AG04450 (cell line): ENCODE measurements at regions not wholly inside any gene's neighbourhood (a gene's known extent, or its start where the extent isn't known, plus 50 kb on each side); places are given as distances from the start of the nearest gene placed in this dataset.

ENCODE experiments used
- CTCF ChIA-PET: fragments of 300-600, 350-600 bp; formaldehyde crosslinking; extraction: SDS; loops from one replicate; lab custom pipeline; 2022; ENCODE audit warnings: antibody characterized with exemption, inconsistent platforms; lab: Charles Lee
- POLR2A ChIA-PET: fragments of 350-600 bp; formaldehyde crosslinking; extraction: SDS; loops from one replicate; lab custom pipeline; 2021; ENCODE audit warnings: antibody characterized with exemption, inconsistent platforms; lab: Yijun Ruan, JAX
- DNase-seq: peaks from one replicate; pipeline ENCODE4 v3.0.0-alpha.2; 2011; ENCODE audit warnings: low read depth, low spot score
- H3K27ac ChIP-seq: one replicate; pipeline ENCODE4 v1.5.1; 2012; ENCODE audit warnings: low read depth, low read length, control low read depth
- H3K27me3 ChIP-seq: one replicate; pipeline ENCODE4 v1.6.0; 2012; ENCODE audit warnings: low read length; ENCODE audit not compliant: control insufficient read depth, insufficient read depth
- H3K4me3 ChIP-seq: 2 replicates; pipeline ENCODE4 v1.5.1; 2011; ENCODE audit warnings: mild to moderate bottlenecking, low read depth, low read length, control low read depth
- H3K9me3 ChIP-seq: 2 replicates; pipeline ENCODE4 v1.5.1; 2012; ENCODE audit warnings: low read length; ENCODE audit not compliant: control insufficient read depth, insufficient read depth
- TF ChIP-seq, protein P1 (sequence below): IDR thresholded peaks from 2 replicates; pipeline ENCODE4 v1.5.1; 2011; ENCODE audit warnings: low read depth, low read length, control low read depth, inconsistent platforms

DNA sequence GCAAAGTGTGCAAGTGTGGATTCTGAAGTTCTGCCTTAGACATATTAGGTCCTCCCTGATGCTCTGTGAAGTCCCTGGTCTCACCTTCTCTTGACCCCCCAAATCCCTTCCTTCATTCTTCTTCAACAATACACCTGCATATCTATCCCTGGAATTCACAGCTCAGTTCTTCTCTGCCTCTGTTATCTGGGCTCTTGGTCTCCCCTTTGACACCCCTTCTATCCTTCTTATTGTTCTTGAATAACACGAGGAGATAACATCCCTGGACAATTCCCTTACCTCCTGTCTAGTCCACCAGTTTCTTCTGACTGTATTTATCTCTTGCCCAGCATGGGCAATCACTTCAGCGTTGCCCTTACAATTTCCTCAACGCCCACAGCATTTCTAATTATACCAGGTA is 104.8 kb upstream of the ATG10 start:
- H3K27ac ChIP-seq = no peak overlapping the region
- TF ChIP-seq, protein P1, sequence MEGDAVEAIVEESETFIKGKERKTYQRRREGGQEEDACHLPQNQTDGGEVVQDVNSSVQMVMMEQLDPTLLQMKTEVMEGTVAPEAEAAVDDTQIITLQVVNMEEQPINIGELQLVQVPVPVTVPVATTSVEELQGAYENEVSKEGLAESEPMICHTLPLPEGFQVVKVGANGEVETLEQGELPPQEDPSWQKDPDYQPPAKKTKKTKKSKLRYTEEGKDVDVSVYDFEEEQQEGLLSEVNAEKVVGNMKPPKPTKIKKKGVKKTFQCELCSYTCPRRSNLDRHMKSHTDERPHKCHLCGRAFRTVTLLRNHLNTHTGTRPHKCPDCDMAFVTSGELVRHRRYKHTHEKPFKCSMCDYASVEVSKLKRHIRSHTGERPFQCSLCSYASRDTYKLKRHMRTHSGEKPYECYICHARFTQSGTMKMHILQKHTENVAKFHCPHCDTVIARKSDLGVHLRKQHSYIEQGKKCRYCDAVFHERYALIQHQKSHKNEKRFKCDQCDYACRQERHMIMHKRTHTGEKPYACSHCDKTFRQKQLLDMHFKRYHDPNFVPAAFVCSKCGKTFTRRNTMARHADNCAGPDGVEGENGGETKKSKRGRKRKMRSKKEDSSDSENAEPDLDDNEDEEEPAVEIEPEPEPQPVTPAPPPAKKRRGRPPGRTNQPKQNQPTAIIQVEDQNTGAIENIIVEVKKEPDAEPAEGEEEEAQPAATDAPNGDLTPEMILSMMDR = no peak
- CTCF ChIA-PET = no interaction called here
- no peaks in the 10 kb centered on the region for H3K9me3 ChIP-seq
- H3K27me3 ChIP-seq = no peaks in the 10 kb centered on the region
- DNase-seq = no peak
- POLR2A ChIA-PET = no interaction called here
- no peak overlapping the region for H3K4me3 ChIP-seq

DNA sequence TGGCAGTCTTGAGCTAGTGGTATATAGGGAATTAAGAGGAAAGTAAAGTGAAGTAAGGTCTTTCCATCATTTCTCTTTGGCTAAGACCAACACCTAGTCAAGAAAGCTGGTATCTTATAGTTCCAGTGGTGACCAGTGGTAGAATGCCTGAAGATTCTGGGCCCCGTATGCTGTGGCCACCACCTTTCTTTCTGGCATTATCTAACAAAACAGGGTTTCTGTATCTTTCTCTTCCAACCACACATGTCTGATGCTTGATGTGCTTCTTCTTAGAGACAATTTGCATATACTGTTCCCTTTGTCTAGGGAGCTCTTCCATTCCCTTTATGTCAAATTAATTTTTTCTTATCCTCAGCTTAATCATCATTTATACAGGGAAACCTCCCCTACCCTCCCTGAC is 109.9 kb upstream of the SSBP2 start:
- H3K9me3 ChIP-seq = no peaks in the 10 kb centered on the region
- H3K4me3 ChIP-seq = no peak overlapping the region
- no peak for DNase-seq
- TF ChIP-seq, protein P1 = no peak
- H3K27ac ChIP-seq = no peak overlapping the region
- POLR2A ChIA-PET = no interaction called here
- H3K27me3 ChIP-seq = no peaks in the 10 kb centered on the region
- CTCF ChIA-PET = interaction anchor here (0.7 kb wide), 1 partner anchor 305 kb away, joined by 3 read pairs; no protein-coding TSS in a partner anchor

DNA sequence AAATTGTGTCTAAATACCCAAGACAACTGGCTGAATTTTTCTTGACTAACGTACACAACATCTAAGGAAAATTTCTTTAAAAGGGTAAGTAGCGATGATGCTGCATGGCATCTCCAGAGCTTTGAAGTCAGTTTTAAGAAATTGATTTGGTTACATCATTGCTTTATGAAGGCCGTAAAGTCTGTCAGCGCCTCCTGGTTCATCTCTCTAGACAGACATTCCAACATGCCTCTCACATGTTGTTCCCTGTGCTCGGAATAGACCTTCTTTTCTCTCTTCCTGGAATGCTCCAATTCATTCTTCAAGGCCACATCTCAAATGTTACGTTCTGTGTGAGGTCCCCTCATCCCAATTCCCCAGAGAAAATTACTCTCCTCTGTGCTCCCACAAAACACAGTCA is 108.7 kb upstream of the SSBP2 start:
- CTCF ChIA-PET = no interaction called here

DNA sequence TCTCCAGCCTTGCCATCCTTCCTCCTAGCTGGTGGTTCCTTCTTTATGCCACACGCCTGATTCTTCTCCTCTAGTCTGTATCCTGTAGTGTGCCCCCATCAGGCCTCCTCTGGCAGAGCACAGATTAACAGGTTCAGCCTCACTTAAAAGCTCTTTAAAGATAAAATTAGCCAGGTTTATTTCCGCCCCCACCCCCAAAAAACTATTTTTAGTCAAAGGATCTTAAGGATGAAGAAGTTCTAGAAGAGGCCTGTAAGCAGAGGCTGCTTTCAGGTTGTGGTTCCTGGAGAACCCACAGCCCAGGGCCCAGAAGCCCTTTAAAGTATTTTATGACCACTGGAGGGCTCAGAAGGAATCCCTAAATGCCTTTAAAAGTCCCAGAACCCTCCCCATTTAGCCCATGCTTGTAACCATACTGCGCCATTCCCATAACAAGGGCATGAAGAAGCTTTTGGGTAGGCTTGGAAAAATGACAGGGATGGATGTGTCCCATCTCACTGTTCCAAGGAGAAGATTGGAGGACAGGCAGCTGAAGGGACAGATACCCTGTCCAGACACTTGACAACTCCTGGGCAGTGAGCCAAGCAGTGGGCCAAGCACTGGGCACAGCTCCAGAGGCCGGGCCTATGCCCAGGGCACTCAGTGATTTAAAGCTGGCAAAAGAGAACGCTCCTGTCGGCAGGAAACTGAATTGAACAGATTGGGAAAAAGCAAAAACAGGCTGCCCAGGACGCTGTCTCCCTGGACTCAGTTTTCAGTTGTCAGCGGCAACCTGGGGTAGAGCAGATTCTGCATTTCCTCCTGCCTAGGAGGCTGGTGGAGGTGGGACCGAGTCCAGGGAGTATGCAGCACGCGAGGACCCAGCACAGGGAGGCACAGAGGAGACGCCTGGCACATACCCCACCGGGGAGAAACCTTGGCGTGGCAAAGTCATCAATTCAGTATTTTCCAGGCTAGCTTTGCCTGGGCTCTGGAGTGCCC is 106.3 kb upstream of the SSBP2 start:
- TF ChIP-seq, protein P1 = peak; percentile 4; the same call in 1 of the 2 replicates
- H3K27me3 ChIP-seq = no peaks in the 10 kb centered on the region
- POLR2A ChIA-PET = interaction anchor here (0.7 kb wide), 1 partner anchor 421 kb away, joined by 3 read pairs; no protein-coding TSS in a partner anchor
- H3K9me3 ChIP-seq = no peaks in the 10 kb centered on the region
- no peak for DNase-seq
- H3K27ac ChIP-seq = peak overlapping the region; percentile 2
- CTCF ChIA-PET = interaction anchor here (0.6 to 3.9 kb wide), 14 partner anchors 12 to 1288 kb away, joined by 3 to 27 read pairs (median 4); partner anchors contain the start of gene SSBP2
- H3K4me3 ChIP-seq = no peak overlapping the region

More for the DNA sequence above, 108.7 kb upstream of the SSBP2 start:
- no peaks in the 10 kb centered on the region for H3K9me3 ChIP-seq
- no peak overlapping the region for H3K27ac ChIP-seq
- no peaks in the 10 kb centered on the region for H3K27me3 ChIP-seq
- TF ChIP-seq, protein P1 = no peak
- H3K4me3 ChIP-seq = no peak overlapping the region
- POLR2A ChIA-PET = no interaction called here
- DNase-seq = no peak

DNA sequence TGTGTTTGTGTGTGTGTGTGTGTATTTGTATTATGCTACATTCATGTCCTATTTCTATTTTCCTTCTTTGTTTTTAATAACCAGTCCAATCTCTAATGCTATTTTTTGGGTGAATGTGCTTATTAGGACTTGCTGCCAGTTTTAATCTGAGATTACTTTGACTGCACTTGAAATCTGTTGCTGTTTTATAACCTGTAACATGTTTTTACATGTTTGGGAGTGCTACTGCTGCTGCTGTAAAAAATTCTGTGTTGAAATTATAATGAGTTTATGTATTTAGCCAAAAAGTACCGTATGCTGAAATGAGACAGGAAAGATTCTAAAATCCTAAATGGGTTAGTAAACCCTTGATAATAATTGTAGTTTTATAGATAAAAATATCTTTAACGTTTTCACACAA is 104.7 kb upstream of the SSBP2 start:
- no peaks in the 10 kb centered on the region for H3K9me3 ChIP-seq
- TF ChIP-seq, protein P1 = no peak
- no peak for DNase-seq
- no peaks in the 10 kb centered on the region for H3K27me3 ChIP-seq
- POLR2A ChIA-PET = interaction anchor here (0.6 kb wide), 1 partner anchor 76 kb away, joined by 4 read pairs; no protein-coding TSS in a partner anchor
- H3K27ac ChIP-seq = no peak overlapping the region
- CTCF ChIA-PET = interaction anchor here (0.7 to 3.9 kb wide), 2 partner anchors 309 to 388 kb away, joined by 3 to 27 read pairs; no protein-coding TSS in a partner anchor
- no peak overlapping the region for H3K4me3 ChIP-seq
